Head of caudate nucleus (tissue), 42 donors: ENCODE measurements at regions not wholly inside any gene's neighbourhood (a gene's known extent, or its start where the extent isn't known, plus 50 kb on each side); places are given as distances from the start of the nearest gene placed in this dataset.
"Not testable (repeated sequence)": the region's sequence is repeated elsewhere in the genome, so short reads cannot be mapped to it uniquely, and the experiment has no call there.

Experiments
- DNase-seq, 42 donors: peaks; one replicate each; pipeline versions ENCODE4 v3.0.0 to v3.0.0-alpha.2; 2020 to 2021; ENCODE audit warnings: mixed read lengths in 7 of 42
- intact Hi-C: fragments of 100-400 bp; cut with DNase I; formaldehyde crosslinking; loops from one replicate; pipeline ENCODE4 v1.15.0; 2022

- intact Hi-C loops, result no loop called here
- DNase-seq, result no peak
These were observed 378.8 kb downstream of the CENPW start for GRCh38 chr6:126718600-126719327.

GRCh38 chr6:126720304-126720703, 380.4 kb downstream of the CENPW start:
- intact Hi-C loops, result no loop called here
- DNase-seq, result no peak

GRCh38 chr6:126721581-126722160, 381.8 kb downstream of the CENPW start:
- intact Hi-C loops, result no loop called here
- DNase-seq, result no peak

- DNase-seq, result no peak
- intact Hi-C loops, result no loop called here
These were observed 382.5 kb downstream of the CENPW start for GRCh38 chr6:126722411-126722810.

- no peak for DNase-seq
- intact Hi-C loops, result no loop called here
These were observed 383.7 kb downstream of the CENPW start for GRCh38 chr6:126723541-126724170.

- intact Hi-C loops, result no loop called here
- DNase-seq, result no peak
These were observed 384.9 kb downstream of the CENPW start for GRCh38 chr6:126724821-126725220.

- DNase-seq, intact Hi-C loops: not testable (repeated sequence)
These were observed 386.5 kb downstream of the CENPW start for GRCh38 chr6:126726454-126726853.

- no peak for DNase-seq
- intact Hi-C loops, result no loop called here
These were observed 380.3 kb upstream of the RSPO3 start for GRCh38 chr6:126738146-126738545.

- intact Hi-C loops, result no loop called here
- DNase-seq, result no peak
These were observed 379.8 kb upstream of the RSPO3 start for GRCh38 chr6:126738641-126739040.

GRCh38 chr6:126743076-126743475, 375.4 kb upstream of the RSPO3 start:
- intact Hi-C loops, result no loop called here
- no peak for DNase-seq

- DNase-seq, result no peak
- intact Hi-C loops, result no loop called here
These were observed 370.5 kb upstream of the RSPO3 start for GRCh38 chr6:126747728-126748540.

GRCh38 chr6:126753606-126754005, 364.9 kb upstream of the RSPO3 start:
- intact Hi-C loops, result no loop called here
- DNase-seq, result no peak

GRCh38 chr6:126761854-126762253, 356.6 kb upstream of the RSPO3 start:
- DNase-seq, result no peak
- intact Hi-C loops, result no loop called here

- no peak for DNase-seq
- intact Hi-C loops, result no loop called here
These were observed 354.4 kb upstream of the RSPO3 start for GRCh38 chr6:126764104-126764503.

- intact Hi-C loops, result no loop called here
- no peak for DNase-seq
These were observed 353.8 kb upstream of the RSPO3 start for GRCh38 chr6:126764671-126765070.

- no peak for DNase-seq
- intact Hi-C loops, result no loop called here
These were observed 351.7 kb upstream of the RSPO3 start for GRCh38 chr6:126766820-126767219.

GRCh38 chr6:126767711-126768110, 350.8 kb upstream of the RSPO3 start:
- intact Hi-C loops, result no loop called here
- no peak for DNase-seq

GRCh38 chr6:126770176-126770575, 348.3 kb upstream of the RSPO3 start:
- DNase-seq, result peak in 1 of 42 donors; percentile 31

GRCh38 chr6:126773112-126773805, 345.2 kb upstream of the RSPO3 start:
- intact Hi-C loops, result no loop called here
- no peak for DNase-seq

More at GRCh38 chr6:126770176-126770575, 348.3 kb upstream of the RSPO3 start:
- intact Hi-C loops, result no loop called here
